Activated CD4-positive, alpha-beta T cell treated with anti-CD3 and anti-CD28 coated beads for 36 hours (primary cell): ENCODE measurements at regions not wholly inside any gene's neighbourhood (a gene's known extent, or its start where the extent isn't known, plus 50 kb on each side); places are given as distances from the start of the nearest gene placed in this dataset.

ENCODE experiments used
- ATAC-seq: fragments of 200-7000 bp; cut with Tn5 transposase; one replicate; pipeline ENCODE4 v1.10.0; 2021; ENCODE audit warnings: mild to moderate bottlenecking, moderate library complexity
- CTCF ChIA-PET: fragments of 350-600 bp; sonication (Branson Sonifier 250); formaldehyde crosslinking; loops from one replicate; lab custom pipeline; 2021; ENCODE audit warnings: antibody characterized with exemption; lab: Charles Lee
- POLR2A ChIA-PET: fragments of 350-600 bp; sonication (Branson Sonifier 250); formaldehyde crosslinking; loops from one replicate; lab custom pipeline; 2021; ENCODE audit warnings: antibody characterized with exemption, inconsistent platforms; lab: Charles Lee
- DNase-seq: peaks from one replicate; pipeline ENCODE4 v3.0.0-alpha.2; 2020
- H3K27ac Mint-ChIP-seq: one replicate; pipeline ENCODE4 v1.8.0; 2021; ENCODE audit warnings: mixed read lengths
- H3K27me3 Mint-ChIP-seq: one replicate; pipeline ENCODE4 v1.8.0; 2021; ENCODE audit warnings: mixed read lengths
- H3K36me3 Mint-ChIP-seq: one replicate; pipeline ENCODE4 v1.8.0; 2021; ENCODE audit warnings: low read depth, mixed read lengths
- H3K4me1 Mint-ChIP-seq: one replicate; pipeline ENCODE4 v1.8.0; 2021; ENCODE audit warnings: mixed read lengths
- H3K4me3 Mint-ChIP-seq: one replicate; pipeline ENCODE4 v1.8.0; 2021; ENCODE audit warnings: mild to moderate bottlenecking, moderate library complexity, mixed read lengths
- H3K9me3 Mint-ChIP-seq: one replicate; pipeline ENCODE4 v1.8.0; 2021; ENCODE audit warnings: low read depth, mixed read lengths
- intact Hi-C, 2 experiments: fragments of 100-400 bp; cut with DNase I in 1 of 2; cut with micrococcal nuclease in 1 of 2; formaldehyde crosslinking; loops; one replicate each; pipeline versions ENCODE4 v1.14.2 to v1.15.1; 2022 to 2024; cut with DNase I, micrococcal nuclease

DNA sequence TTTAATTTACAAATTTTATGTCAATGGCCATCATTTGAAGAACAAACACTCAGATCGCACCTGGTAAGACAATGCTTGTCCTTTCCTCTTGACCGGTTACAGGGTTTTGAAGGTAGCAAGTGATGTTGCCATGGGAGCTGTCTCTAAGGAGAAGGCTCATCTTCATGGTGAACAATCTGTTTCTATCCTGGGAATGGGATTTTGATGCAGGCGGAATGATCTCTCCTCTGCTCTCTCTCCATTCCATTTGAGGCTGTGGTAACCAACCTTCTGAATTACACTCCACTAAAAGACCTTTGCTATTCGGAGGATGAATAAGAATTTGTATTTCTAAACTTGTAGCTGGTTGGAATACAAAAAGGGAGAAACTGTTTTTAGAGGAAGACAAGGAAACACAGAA is 57.9 kb upstream of the SLC5A9 start:
- no peak overlapping the region for H3K27ac Mint-ChIP-seq
- peaks cover 15% of the 10 kb centered on the region for H3K27me3 Mint-ChIP-seq
- no peaks in the 10 kb centered on the region for H3K36me3 Mint-ChIP-seq
- ChIA-PET CTCF (no interaction called here), POLR2A (no interaction called here)
- ATAC-seq, result no peak
- intact Hi-C loops, result no loop called here
- no peak for DNase-seq
- peaks cover 5% of the 10 kb centered on the region for H3K9me3 Mint-ChIP-seq
- H3K4me3 Mint-ChIP-seq, result no peak overlapping the region
- no peaks in the 10 kb centered on the region for H3K4me1 Mint-ChIP-seq

DNA sequence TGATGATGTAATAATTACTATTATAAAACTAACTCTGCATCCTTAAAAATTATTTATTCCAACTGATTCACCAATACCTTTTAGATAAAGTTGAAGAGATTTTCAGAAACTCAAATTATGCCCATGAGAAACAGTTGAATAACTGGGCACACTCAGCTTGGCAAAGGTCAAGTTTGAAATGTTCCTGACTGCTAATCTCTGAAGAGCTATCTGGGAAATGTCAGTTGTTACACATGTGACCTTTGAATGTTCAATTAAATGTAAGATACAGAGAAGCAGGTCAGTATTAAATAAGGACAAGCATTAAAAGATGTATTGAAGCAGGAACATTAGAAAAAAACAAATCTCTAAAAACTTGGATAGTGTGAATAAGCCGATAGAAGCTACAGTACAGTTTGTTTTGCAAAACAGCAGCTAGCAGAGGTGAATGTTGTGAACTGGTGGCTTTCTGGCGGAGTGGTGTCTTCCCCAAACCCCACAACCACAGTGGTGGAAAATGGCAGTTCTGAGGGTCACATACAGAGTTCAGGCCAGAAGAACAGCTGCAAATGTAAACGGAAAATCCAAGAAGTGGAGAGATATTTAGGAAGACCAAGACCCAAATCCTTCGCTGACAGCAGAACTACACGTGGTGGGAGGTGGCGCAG is 61.9 kb upstream of the SLC5A9 start:
- no peak for DNase-seq
- no peak overlapping the region for H3K27ac Mint-ChIP-seq
- no peak overlapping the region for H3K4me3 Mint-ChIP-seq
- no peaks in the 10 kb centered on the region for H3K36me3 Mint-ChIP-seq
- intact Hi-C loops, result no loop called here
- ATAC-seq, result no peak
- no peaks in the 10 kb centered on the region for H3K4me1 Mint-ChIP-seq
- ChIA-PET POLR2A (no interaction called here), CTCF (interaction anchor here (0.7 kb wide), 1 partner anchor 213 kb away, joined by 3 read pairs; no protein-coding TSS in a partner anchor)
- H3K9me3 Mint-ChIP-seq, result no peaks in the 10 kb centered on the region
- peaks cover 13% of the 10 kb centered on the region for H3K27me3 Mint-ChIP-seq

DNA sequence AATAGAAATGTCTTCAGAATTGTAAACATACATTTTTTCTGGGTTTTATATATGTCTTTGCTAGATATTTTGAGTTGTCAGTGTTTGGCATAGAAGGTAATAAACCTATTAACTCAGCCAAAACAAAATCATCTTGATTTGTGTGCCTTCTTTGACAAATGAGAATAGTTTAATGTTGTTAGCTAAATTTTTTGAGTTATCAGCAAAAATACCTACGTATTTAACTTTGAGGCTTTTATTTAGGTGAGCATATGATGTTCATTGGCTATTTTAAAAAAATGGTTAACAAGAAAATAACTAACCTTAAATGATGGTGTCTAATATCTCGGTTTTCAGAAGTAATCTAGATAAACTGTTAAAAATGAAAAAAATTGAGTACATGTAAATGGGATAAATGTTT is 83.2 kb upstream of the SLC5A9 start:
- ATAC-seq (no peak), DNase-seq (no peak)
- Mint-ChIP-seq H3K4me1 (no peaks in the 10 kb centered on the region), H3K4me3 (no peak overlapping the region), H3K36me3 (no peaks in the 10 kb centered on the region), H3K9me3 (no peaks in the 10 kb centered on the region), H3K27me3 (peaks cover 36% of the 10 kb centered on the region), H3K27ac (no peak overlapping the region)
- ChIA-PET CTCF (no interaction called here), POLR2A (no interaction called here)
- intact Hi-C loops, result no loop called here

DNA sequence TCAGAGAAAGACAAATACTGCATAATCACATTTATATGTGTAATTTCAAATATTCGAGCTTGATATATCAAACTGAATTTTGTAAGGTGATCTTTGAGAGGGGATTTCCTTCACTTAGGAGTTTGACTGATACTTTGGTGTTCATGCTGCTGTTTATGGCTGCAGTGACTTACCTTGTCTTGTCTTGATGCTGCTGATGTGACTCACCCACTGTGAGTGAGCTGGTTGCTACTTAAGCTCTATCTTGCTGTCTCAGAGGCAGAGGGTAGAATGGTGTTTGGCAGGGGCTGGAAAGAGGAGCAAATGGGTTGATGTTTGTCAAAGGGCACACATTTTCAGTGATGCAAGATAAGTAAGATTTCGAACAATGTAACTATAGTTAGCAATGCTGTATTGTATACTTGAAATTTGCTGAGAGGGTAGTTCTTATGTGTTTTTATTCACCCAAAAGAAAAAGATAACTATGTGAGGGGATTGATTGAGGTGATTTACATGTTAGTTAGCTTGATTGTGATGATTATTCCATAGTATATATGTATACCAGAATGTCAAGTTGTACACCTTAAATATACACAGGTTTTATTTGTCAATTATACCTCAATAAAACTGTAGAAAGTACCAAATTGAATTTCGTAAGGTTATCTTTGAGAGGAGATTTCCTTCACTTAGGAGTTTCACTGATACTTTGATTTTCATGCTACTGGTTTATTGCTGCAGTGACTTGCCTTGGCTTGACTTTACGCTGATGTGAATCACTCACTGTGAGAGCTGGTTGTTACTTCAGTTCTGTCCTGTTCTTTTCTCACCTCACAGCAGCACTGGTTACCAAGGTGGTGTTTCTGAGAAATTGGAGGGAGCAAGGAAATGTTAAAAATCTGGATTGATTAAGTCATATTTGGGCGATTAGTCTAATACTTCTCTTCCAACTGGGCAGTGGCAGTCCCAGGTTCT is 94.5 kb upstream of the SLC5A9 start:
- Mint-ChIP-seq H3K4me1 (no peaks in the 10 kb centered on the region), H3K27me3 (peaks cover 22% of the 10 kb centered on the region), H3K27ac (no peak overlapping the region), H3K9me3 (no peaks in the 10 kb centered on the region), H3K36me3 (no peaks in the 10 kb centered on the region), H3K4me3 (no peak overlapping the region)
- no peak for ATAC-seq
- intact Hi-C loops, result no loop called here
- CTCF ChIA-PET, result no interaction called here
- DNase-seq, result no peak
- POLR2A ChIA-PET, result no interaction called here

DNA sequence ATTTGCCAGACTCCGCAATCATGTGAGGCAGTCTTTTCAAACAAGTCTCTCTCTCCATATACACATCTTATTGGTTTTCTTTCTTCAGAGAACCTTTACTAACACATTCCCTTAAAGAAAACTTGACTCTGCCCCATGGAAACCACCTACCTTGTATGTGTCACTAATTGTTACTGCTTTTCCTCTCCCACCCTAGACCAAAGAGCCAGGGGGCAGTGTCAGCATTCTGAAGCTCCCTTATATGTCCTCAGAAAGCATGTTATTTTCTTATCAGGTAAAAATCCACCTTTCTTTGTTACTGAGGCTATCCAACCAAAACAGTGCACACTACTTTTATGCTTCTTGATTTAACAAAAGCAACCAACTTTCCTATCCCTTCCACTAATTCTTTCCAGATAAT is 98.9 kb upstream of the SLC5A9 start:
- no peak overlapping the region for H3K27ac Mint-ChIP-seq
- ATAC-seq (no peak), DNase-seq (no peak)
- H3K4me1 Mint-ChIP-seq, result no peaks in the 10 kb centered on the region
- intact Hi-C loops, result no loop called here
- H3K9me3 Mint-ChIP-seq, result no peaks in the 10 kb centered on the region
- H3K36me3 Mint-ChIP-seq, result no peaks in the 10 kb centered on the region
- POLR2A ChIA-PET, result no interaction called here
- CTCF ChIA-PET, result no interaction called here
- H3K27me3 Mint-ChIP-seq, result peaks cover 29% of the 10 kb centered on the region
- H3K4me3 Mint-ChIP-seq, result no peak overlapping the region

DNA sequence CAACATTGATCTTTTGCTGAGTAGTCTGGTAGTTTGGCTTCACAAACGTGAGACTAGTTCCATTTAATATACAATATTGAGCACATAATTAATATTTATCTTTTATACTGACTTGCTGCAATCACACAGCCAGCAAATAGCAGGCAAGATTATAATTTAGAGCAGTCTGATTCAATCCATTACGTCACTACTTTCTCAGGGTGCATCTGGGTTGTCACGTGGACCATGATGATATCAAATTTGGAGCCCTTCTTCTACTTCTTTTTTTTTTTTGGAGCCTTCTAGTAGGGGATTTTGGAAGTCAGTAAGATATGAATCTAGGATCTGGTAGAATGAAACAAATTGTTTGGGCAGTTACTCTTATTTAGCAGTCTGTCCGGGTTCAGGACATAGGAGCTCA is 100.6 kb upstream of the SLC5A9 start:
- ATAC-seq, result no peak
- CTCF ChIA-PET, result no interaction called here
- Mint-ChIP-seq H3K9me3 (peaks cover 2% of the 10 kb centered on the region), H3K4me3 (no peak overlapping the region), H3K27me3 (peaks cover 26% of the 10 kb centered on the region), H3K4me1 (no peaks in the 10 kb centered on the region), H3K36me3 (no peaks in the 10 kb centered on the region), H3K27ac (no peak overlapping the region)
- POLR2A ChIA-PET, result no interaction called here
- intact Hi-C loops, result no loop called here
- DNase-seq, result no peak

DNA sequence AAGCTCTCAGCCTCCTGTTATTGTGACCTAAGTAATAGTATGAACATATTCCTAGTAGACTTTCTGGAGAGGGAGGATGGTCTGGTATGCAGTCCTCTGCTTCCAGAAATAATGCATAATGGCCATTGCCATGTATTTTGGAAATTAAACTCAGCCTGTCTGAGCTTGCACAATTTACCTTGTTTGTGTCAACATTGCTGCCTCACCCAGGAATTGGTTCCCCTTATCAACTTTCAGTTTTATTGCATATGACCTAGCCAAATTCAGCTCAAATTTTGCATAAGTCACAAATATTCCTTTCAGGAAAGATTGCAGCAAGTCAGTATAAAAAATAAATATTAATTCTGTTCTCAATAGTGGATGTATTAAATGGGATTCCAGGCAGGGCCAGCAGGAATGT is 101.9 kb upstream of the SLC5A9 start:
- intact Hi-C loops, result no loop called here
- CTCF ChIA-PET, result no interaction called here
- no peaks in the 10 kb centered on the region for H3K4me1 Mint-ChIP-seq
- POLR2A ChIA-PET, result no interaction called here
- no peak for ATAC-seq
- H3K36me3 Mint-ChIP-seq, result no peaks in the 10 kb centered on the region
- DNase-seq, result no peak
- H3K9me3 Mint-ChIP-seq, result peaks cover 2% of the 10 kb centered on the region
- no peak overlapping the region for H3K4me3 Mint-ChIP-seq
- no peak overlapping the region for H3K27ac Mint-ChIP-seq
- H3K27me3 Mint-ChIP-seq, result peaks cover 23% of the 10 kb centered on the region

DNA sequence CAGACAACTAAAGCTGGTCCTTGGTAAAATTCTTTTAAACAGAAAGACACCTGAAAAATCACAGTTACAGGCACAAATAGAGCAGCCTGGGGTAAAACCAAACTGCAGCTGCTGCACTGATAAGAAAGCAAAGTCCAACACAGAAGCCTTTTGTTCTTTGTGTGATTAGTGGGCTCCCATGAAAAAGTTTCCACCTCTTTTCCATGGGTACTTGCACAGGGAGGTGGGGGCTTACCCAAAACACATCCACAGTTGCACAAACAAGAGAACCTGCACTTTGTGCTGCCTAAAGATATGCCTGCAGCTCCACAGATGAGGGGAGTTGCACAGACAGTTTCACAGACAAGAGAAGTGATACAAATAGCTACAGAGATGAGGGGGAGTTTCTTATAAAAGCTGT is 106.7 kb upstream of the SLC5A9 start:
- Mint-ChIP-seq H3K27me3 (peaks cover 10% of the 10 kb centered on the region), H3K4me3 (no peak overlapping the region), H3K36me3 (no peaks in the 10 kb centered on the region), H3K27ac (no peak overlapping the region), H3K9me3 (peaks cover 2% of the 10 kb centered on the region), H3K4me1 (no peaks in the 10 kb centered on the region)
- CTCF ChIA-PET, result interaction anchor here (1.0 kb wide), 1 partner anchor 88 kb away, joined by 3 read pairs; no protein-coding TSS in a partner anchor
- DNase-seq (no peak), ATAC-seq (no peak)
- intact Hi-C loops, result no loop called here
- POLR2A ChIA-PET, result no interaction called here

DNA sequence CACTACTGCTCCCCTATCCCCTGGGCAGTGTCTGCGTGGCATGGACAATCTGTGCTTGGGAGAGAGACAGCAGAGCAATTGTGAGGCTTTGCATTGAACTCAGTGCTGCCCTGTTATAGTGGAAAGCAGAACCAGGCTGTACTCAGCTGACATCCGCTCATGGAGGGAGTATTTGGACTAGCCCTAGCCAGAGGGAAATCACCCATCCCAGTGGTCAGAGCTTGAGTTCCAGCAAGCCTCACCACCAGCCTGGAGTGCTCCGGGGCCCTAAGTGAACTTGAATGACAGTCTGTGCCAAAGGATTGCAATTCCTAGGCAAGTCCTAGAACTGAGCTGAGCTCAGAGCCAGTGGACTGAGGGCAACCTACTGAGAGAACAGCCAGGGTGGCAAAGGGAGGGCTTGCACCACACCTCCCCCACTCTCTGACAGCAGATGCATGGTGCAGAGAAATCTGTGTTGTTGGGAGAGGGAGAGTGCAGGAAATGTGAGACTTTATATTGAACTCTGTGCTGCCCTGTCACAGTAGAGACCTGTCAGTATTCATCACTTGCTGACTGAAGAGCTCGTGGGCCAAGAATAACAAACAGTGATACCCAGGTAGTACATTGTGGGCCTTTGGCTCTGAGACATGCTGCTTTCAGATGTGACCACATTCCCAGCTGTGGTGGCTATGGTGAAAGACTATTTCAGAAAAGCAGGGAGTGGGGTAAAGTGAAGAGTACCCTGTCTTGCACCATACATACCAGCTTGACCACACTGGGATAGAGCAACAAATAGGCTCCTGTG is 107.7 kb upstream of the SLC5A9 start:
- Mint-ChIP-seq H3K9me3 (peaks cover 2% of the 10 kb centered on the region), H3K27me3 (peaks cover 8% of the 10 kb centered on the region)

DNA sequence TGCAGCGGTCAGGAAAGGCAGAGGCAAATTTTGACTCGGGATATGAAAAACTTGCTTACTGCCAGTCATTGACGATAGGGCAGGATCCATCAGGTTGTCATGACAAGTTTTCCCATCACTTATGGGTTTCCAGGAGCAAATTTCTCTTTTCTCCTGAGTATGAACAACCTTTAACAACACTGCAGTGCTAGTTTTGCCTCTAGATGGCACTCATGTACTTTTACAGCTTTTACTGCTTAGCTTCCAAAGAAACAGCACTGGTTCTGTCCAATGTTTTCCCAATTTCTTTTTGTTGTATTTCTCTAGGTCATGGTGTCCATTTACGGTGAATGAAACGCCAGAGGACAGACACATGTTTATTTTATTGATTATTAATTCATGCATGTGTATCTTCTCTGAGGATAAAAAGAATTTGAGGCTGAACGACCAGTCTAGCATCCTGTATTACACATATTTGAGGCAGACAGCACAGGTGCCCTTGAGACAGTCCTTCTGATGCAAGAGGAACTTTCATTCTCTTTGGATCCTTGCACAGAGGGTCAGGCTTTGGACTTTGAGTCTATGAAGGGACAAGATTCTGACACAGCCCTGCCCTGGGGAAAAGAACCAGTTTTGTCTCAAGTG is 112.3 kb upstream of the TRABD2B start:
- ATAC-seq (no peak), DNase-seq (no peak)
- no peaks in the 10 kb centered on the region for H3K36me3 Mint-ChIP-seq
- H3K27me3 Mint-ChIP-seq, result peaks cover 7% of the 10 kb centered on the region
- H3K4me1 Mint-ChIP-seq, result peaks cover 5% of the 10 kb centered on the region
- ChIA-PET CTCF (interaction anchor here (0.9 to 3.4 kb wide), 12 partner anchors 12 to 586 kb away, joined by 3 to 34 read pairs (median 4); no protein-coding TSS in a partner anchor), POLR2A (no interaction called here)
- intact Hi-C loops, result loop anchor here (1.0 to 2.0 kb wide), 4 partner anchors 93 to 389 kb away; no protein-coding TSS in a partner anchor
- H3K9me3 Mint-ChIP-seq, result no peaks in the 10 kb centered on the region
- no peak overlapping the region for H3K4me3 Mint-ChIP-seq
- H3K27ac Mint-ChIP-seq, result no peak overlapping the region

More for the DNA sequence above, 107.7 kb upstream of the SLC5A9 start:
- POLR2A ChIA-PET, result no interaction called here
- DNase-seq, result no peak
- H3K27ac Mint-ChIP-seq, result no peak overlapping the region
- no peaks in the 10 kb centered on the region for H3K36me3 Mint-ChIP-seq
- CTCF ChIA-PET, result interaction anchor here (0.7 to 1.0 kb wide), 3 partner anchors 21 to 89 kb away, joined by 3 read pairs; no protein-coding TSS in a partner anchor
- no peak overlapping the region for H3K4me3 Mint-ChIP-seq
- ATAC-seq, result no peak
- intact Hi-C loops, result no loop called here
- H3K4me1 Mint-ChIP-seq, result no peaks in the 10 kb centered on the region

DNA sequence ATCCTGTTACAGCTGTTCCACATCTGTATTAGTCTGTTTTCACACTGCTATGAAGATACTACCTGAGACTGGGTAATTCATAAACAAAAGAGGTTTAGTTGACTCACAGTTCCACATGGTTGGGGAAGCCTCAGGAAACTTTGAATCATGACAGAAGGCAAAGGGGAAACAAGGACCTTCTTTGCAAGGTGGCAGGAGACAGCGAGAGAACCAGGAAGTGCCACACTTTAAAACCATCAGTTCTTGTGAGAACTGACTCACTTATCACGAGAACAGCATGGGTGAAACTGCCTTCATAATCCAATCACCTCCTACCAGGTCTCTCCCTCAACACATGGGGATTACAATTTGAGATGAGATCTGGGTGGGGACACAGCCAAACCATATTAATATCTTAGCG is 110.3 kb upstream of the TRABD2B start:
- intact Hi-C loops, result no loop called here
- no peaks in the 10 kb centered on the region for H3K36me3 Mint-ChIP-seq
- H3K9me3 Mint-ChIP-seq, result no peaks in the 10 kb centered on the region
- H3K27me3 Mint-ChIP-seq, result peaks cover 3% of the 10 kb centered on the region
- H3K4me3 Mint-ChIP-seq, result no peak overlapping the region
- POLR2A ChIA-PET, result no interaction called here
- DNase-seq, result peak; percentile 35
- CTCF ChIA-PET, result no interaction called here
- H3K27ac Mint-ChIP-seq, result no peak overlapping the region
- ATAC-seq, result peak; percentile 91
- H3K4me1 Mint-ChIP-seq, result peaks cover 5% of the 10 kb centered on the region
